GM19324 (cell line): ENCODE measurements at regions not wholly inside any gene's neighbourhood (a gene's known extent, or its start where the extent isn't known, plus 50 kb on each side); places are given as distances from the start of the nearest gene placed in this dataset.

Experiments
- ATAC-seq: cut with Tn5 transposase; IDR thresholded peaks from one replicate; pipeline ENCODE4 v1.9.1; 2021; ENCODE audit warnings: mild to moderate bottlenecking, moderate library complexity; ENCODE audit not compliant: unreplicated experiment, low FRiP score

DNA sequence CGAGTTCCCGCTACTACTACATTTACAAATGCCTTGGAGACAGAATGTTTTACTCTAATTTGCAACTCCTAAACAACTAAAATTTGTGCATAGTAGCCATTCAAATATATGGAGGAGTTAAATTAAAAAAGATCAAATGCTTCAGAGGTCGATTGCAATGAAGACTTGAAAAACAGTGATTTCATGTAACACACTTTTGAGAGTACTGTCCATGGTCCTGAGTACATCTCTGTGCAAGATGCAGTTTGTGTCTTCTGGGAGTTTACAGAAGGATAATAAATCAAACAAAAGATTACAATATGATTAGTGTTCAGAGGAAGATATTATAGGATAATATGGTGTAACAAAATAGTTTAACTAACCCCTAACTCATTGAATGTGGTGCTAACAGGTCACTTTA lies 894.7 kb downstream of the TMEM182 start:
- ATAC-seq, result no peak

DNA sequence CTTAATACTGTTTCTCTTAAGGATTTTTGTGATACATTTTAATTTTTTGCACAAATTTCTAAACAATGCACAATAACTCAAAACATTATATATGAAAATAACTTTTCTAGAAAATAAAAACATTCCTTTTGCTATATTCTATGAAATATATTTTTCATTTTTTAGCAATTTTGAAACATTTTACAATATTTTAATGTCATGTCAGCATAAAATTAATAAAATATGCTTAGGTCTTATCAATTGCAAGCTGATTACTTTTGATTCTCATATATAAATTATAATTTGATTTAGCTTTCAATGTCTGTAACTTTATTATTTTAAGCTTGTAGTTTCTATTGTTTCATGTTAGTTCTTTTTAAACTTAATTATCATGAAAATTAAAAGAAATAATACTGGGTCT lies 898.7 kb downstream of the TMEM182 start:
- ATAC-seq, result no peak

DNA sequence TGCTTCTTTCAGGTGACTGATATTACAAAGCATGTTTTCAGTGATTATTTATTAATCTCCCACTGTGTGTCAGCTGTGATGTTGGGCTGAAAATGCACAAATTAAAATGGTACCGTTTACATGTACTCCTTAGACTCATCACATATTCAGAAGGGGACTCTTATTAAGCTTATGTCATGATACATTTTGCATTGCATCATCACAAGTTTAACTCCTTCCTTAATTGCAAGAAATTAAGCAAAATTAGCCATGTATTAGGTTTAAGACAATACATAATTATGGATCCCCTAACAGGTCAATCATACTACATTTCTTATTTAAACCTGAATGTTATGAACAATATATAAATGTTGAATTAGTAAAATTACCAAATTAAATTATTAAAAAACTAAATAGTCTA lies 899.1 kb downstream of the TMEM182 start:
- ATAC-seq, result no peak

GRCh38 chr2:103664690-103665089 lies 902.9 kb downstream of the TMEM182 start:
- no peak for ATAC-seq

- no peak for ATAC-seq
These were observed 905.6 kb downstream of the TMEM182 start for GRCh38 chr2:103667335-103667884.

DNA sequence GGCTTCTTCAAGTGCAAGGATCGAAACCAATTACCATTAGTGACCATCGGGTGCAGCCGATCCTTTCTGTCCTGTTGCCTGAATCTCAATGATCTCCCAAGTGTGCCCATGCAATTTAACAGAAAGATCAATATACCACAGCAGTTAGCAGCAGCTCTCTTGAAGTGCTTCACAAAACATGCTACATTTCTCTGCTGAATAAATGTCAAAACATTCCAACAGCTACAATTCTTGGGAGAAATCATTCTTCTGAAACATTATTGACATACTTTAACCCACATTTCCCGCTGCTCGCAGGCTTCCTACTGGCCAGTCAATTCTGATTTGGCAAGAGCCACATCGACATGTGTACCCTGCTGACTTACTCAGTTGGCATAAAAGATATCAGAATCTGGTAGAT lies 907.7 kb downstream of the TMEM182 start:
- ATAC-seq, result no peak
